PC-9 (cell line): ENCODE measurements at regions not wholly inside any gene's neighbourhood (a gene's known extent, or its start where the extent isn't known, plus 50 kb on each side); places are given as distances from the start of the nearest gene placed in this dataset.

Source experiments
- CTCF ChIP-seq: fragments of 200-600 bp; sonication (generic); conservative IDR thresholded peaks from 2 replicates; pipeline ENCODE4 v1.6.1; 2017; ENCODE audit warnings: mixed run types, antibody characterized with exemption, mild to moderate bottlenecking, moderate library complexity
- EZH2 ChIP-seq: fragments of 200-600 bp; sonication (generic); IDR thresholded peaks from 2 replicates; pipeline ENCODE4 v1.8.0; 2017; ENCODE audit warnings: antibody characterized with exemption, low read depth

GRCh38 chr7:153398370-153398769 is 638.8 kb downstream of the ACTR3B start:
- TF ChIP-seq CTCF: no peak
- TF ChIP-seq EZH2: no peak
